ENCODE measurements at regions not wholly inside any gene's neighbourhood (a gene's known extent, or its start where the extent isn't known, plus 50 kb on each side); places are given as distances from the start of the nearest gene placed in this dataset.
A peak's percentile ranks its signal among the peaks of the same experiment; 100 is the strongest.

DNA sequence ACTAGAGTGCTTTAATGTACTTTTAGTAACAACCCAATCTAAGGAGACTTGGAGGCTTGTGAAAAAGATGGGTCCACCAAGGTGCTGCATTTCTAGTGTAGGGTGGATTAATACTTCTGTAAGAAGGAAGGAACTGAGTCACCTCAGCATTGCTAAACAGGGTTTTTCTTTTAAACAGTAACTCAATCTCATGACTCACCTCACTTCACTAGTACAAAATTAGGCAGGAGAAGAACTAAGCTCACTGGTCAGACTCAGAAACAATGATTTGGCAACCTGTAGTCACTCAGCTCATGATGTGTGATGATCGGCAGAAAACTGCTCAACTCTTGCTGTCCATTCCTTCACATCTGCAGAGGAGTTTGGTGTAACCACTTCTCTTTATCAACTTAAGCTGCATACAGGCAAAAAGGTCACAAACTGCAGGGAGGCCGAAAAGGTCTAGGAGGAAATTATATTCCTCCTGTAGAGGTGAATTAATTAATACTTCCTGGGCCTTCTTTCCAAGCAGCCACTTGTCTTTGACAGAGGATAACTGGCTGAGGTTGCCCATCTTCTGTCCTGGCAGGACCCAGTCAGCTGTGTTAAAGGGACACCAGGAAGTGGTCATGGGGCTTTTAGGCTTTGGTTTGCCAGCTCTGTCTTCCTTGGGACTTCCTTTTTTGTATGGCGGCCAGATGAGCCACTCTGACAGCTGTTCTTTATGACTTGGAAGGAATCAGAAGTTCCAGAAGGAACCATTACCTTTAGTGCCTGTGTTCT, 466.9 kb downstream of the FUT8 start:
- no peak for DNase-seq

- DNase-seq, result no peak
Measured at GRCh38 chr14:65880507-65880906, 468.0 kb downstream of the FUT8 start.

- DNase-seq, result no peak
Measured at GRCh38 chr14:65881642-65882041, 469.1 kb downstream of the FUT8 start.

DNA sequence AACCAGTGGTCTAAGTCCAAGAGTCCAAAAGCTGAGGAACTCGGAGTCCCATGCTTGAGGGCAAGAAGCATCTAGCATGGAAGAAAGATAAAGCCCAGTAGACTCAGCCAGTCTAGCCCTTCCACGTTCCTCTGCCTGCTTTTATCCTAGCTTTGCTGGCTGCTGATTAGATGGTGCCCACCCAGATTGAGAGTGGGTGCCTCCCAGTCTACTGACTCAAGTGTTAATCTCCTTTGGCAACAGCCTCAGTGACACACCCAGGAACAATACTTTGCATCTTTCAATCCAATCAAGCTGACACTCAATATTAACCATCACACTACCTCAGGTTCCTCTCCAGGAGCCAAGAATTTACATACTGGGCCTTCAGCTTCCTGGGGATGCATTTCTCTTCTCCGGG, 476.1 kb downstream of the FUT8 start:
- no peak for DNase-seq

GRCh38 chr14:65892315-65892714, 479.8 kb downstream of the FUT8 start:
- DNase-seq, result no peak

GRCh38 chr14:65900164-65900563, 487.6 kb downstream of the FUT8 start:
- DNase-seq, result no peak

GRCh38 chr14:65901595-65901994, 489.1 kb downstream of the FUT8 start:
- DNase-seq, result no peak

GRCh38 chr14:65904988-65905387, 492.5 kb downstream of the FUT8 start:
- no peak for DNase-seq

GRCh38 chr14:65906344-65906743, 493.8 kb downstream of the FUT8 start:
- DNase-seq, result no peak

DNA sequence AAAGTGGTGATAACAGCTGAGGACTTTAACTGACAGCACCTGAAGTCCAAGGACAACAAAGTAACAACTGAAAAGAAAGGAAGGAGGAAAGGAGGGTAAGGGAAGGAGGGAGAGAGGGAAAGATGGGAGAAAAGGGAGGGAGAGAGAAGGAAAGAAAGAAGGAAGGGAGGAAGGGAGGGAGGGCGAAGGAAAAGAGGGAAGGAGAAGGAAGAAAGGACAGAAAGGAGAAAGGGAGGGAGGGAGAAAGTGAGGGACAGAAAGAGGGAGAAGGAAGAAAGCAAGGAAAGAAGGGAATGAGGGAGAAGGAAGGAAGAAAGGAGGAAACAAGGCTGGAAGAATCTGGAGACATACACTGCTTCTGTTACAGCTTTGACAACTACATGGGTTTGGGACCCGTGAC, 494.4 kb downstream of the FUT8 start:
- DNase-seq, result no peak

DNA sequence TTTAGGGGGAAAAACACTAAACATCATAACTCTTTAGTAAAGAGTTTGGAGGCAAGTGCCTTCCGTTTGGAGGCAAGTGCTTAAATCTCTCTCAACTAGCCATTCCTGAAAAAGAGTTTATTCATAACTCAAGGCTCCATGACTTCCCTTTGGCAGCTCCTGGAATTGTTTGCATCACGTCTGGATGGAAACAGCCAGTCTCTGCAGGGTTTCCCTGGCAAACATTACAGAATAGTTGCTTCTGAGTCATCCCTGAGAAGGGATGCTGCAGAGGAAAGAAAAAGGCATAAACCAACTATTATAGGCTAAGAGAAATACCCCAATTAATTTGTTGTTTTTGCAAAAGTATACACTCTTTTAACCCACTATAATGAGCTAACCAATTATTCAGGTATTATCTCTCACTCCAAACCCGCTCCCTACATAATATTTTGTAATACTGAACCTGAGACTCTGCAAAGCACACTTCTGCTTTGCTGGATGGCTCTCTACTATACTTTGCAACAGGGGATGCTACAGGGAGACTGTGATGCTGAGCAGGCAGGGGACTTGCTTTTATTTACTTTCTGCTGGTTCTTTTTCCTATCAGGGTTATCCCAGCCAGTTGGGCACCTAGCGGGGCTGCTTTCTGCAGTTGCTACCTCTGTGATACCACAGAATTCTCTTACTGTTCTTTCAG, 497.7 kb downstream of the FUT8 start:
- DNase-seq, result no peak

DNA sequence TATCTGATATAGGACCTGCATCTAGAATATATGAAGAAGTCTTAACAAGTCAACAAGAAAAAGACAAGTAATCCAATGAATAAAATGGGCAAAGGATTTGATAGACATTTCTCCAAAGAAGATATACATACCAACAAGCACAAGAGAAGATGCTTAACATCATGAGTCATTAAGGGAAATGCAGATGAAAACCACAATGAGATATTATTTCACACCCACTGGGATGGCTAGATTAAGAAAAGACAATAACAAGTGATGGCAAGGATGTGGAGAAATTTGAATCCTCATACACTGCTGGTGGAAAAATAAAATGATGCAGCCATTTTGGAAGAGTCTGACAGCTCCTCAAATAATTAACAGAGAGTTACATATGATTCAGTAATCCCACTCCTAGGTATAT, 502.6 kb downstream of the FUT8 start:
- DNase-seq, result no peak

DNA sequence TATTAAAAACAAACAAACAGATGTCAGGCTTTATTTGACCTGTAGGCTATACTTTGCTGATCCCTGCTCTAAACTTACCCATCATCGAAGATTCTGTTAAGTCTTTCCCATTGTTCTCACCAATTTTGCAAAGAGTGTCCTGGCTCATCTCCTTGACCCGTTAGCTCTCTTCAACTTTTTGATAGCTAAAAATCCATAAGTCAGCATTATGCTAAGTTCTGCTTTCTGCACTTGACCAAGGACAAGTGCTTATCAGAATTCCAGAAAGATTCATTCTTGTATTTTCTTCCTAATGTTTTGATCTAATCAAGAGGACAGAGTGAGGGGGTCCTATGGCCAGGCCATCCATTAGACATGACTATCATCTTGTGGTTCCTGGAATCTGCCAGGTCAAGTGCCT, 503.5 kb downstream of the FUT8 start:
- DNase-seq, result no peak

DNA sequence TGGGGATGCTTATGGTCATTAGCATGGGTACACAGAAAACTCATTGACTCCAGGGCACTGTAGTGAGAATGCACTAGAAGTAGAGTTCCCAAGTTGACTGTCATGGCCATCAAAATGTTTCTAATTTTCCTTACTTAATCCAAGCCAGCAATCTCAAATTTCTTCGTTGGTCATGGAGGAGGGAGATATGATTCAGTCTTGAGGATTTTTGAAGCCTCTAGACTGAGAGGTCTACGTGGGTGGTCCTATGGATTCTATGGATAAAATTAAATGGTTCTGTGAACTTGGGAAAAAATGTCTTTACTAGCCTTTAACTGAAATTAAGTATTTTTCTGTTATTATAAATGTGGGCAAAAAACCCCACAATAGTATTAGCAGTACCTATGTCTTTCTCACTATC, 508.5 kb downstream of the FUT8 start:
- no peak for DNase-seq

DNA sequence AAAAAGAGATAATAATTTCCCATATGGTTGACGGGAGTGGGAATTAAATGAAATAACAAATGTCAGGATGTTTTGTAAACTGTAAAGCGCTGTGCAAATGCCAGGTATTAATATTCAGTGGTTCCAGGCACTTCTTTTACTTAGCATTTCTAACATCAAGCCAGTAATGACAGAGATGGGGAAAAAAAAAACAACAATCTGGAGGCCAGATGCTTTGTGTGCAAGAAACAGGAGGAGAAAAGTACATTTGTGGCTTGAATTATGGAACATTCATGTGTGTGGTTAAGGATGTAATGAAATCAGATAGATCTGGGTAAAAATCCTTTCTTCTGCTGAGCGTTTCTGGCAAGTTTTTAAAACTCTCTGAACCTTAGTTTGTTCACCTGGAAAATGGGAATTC, 509.6 kb downstream of the FUT8 start:
- no peak for DNase-seq

- DNase-seq, result peak; percentile 45
Measured at GRCh38 chr14:65926504-65926903, 514.0 kb downstream of the FUT8 start.

- no peak for DNase-seq
Measured at GRCh38 chr14:65926935-65927700, 514.6 kb downstream of the FUT8 start.

DNA sequence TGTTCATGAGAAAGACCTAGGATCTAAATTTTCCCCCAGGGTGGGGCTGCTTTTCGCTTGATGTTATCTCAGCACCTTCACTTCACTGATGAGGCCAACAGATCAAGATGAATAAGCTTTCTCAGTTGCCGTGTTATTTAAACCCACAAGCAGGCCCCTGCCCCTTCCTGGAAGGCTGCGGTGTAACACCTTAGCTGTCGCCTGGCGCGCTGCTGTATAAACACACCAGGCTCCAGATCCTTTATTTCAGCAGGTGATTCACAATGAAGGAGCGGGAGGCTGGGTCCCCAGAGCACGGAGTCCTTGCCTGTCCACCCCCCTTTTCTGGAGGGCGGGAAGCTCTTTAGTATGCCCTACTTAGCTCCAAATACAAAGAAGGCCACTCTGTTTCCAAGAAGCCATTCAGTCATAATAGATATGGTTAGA, 515.4 kb downstream of the FUT8 start:
- DNase-seq, result peak; percentile 83

- DNase-seq, result no peak
Measured at GRCh38 chr14:65928995-65929394, 516.5 kb downstream of the FUT8 start.

DNA sequence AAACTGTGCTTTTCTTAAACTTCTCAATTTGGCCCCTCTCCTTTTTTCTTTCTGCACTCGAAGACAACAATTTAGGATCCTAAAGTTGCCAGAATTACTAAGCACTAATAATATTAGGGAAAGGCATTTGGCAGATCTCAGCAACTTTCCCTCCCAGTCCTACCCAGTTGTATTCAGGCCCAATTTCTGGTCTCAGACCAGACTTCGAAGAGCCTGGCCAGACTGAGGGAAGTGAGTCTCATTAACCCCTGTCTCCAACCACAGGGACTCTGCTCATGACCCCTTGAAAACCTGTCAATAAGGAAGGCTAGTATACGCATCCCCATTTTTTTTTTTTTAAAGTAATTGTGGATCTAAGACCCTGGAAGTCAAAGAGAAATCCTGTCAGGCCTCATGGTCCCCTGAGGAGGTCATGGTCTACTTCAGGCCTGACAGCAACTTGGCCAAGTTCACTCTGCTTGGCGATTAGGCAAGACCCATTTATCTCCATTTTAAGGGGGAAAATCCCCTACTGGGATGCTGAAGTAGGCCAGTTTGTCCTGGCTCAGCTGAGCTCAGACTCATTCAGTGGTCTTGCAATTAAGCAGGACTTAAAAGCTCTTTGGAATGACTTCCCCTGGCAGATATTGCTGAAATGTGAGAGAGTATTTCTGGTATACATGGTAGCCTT, 521.0 kb downstream of the FUT8 start:
- no peak for DNase-seq

DNA sequence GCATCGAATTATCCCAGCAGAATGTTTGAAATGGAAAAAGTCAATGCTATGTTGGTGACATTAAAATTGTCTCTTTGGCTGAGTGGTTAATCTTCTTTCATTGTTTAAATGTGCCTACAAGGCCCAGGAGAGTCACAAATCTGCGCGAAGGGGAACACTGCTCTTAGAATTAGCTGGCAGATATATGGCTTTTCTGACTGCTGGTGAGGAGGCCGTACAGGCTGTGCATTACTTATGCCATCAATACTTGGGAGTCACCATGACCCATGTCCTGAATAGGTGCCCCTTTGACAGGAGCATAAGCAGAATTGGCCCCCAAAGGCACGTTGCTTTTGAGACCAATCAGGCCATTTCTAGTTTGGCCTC, 521.5 kb downstream of the FUT8 start:
- no peak for DNase-seq

DNA sequence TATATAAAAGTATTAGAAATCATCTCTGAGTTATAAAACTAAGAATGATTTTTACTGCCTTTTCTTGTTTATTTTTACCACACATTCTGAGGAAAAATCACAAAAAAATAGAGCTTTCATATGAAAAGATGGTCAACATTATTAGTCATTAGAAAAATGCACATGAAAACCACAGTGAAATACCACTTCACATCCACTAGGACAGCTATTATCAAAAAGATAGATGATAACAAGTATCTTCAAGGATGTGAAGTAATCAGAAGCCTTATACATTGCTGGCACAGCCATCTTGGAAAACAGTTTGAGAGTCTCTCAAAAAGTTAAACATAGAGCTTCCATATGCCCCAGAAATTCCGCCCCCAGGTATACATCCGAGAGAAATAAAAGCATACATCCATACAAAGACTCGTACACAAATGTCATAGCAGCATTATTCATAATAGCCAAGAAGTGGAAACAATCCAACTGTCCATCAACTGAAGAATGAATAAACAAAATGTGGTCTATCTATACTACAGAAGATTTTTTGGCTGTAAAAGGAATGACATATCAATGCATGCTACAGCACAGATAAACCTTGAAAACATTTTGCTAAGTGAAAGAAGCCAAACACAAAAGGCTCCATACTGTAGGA, 523.9 kb downstream of the FUT8 start:
- no peak for DNase-seq
